Activated CD4-positive, alpha-beta T cell treated with anti-CD3 and anti-CD28 coated beads, Interleukin-2, amount 10 ng/mL, durations not matched to agents 7 days and 5 days (primary cell): ENCODE measurements at regions not wholly inside any gene's neighbourhood (a gene's known extent, or its start where the extent isn't known, plus 50 kb on each side); places are given as distances from the start of the nearest gene placed in this dataset.

Source experiments
- CTCF ChIA-PET: fragments of 350-600 bp; sonication (Branson Sonifier 250); formaldehyde crosslinking; loops from one replicate; lab custom pipeline; 2021; ENCODE audit warnings: antibody characterized with exemption; lab: Charles Lee
- POLR2A ChIA-PET: fragments of 350-600 bp; sonication (Branson Sonifier 250); formaldehyde crosslinking; loops from one replicate; lab custom pipeline; 2021; ENCODE audit warnings: antibody characterized with exemption; lab: Charles Lee
- DNase-seq: peaks from one replicate; pipeline ENCODE4 v3.0.0-alpha.2; 2020
- H3K27ac Mint-ChIP-seq: one replicate; pipeline ENCODE4 v1.8.0; 2021; ENCODE audit warnings: mild to moderate bottlenecking, moderate library complexity, mixed read lengths
- H3K27me3 Mint-ChIP-seq: one replicate; pipeline ENCODE4 v1.8.0; 2021; ENCODE audit warnings: mixed read lengths
- H3K36me3 Mint-ChIP-seq: one replicate; pipeline ENCODE4 v1.8.0; 2021; ENCODE audit warnings: low read depth, mixed read lengths
- H3K4me1 Mint-ChIP-seq: one replicate; pipeline ENCODE4 v1.8.0; 2021; ENCODE audit warnings: mixed read lengths
- H3K4me3 Mint-ChIP-seq: one replicate; pipeline ENCODE4 v1.8.0; 2021; ENCODE audit warnings: mild to moderate bottlenecking, moderate library complexity, mixed read lengths
- H3K9me3 Mint-ChIP-seq: one replicate; pipeline ENCODE4 v1.8.0; 2021; ENCODE audit warnings: mixed read lengths

GRCh38 chr10:10852464-10852863 lies 165.2 kb upstream of the CELF2 start:
- DNase-seq, result no peak
- POLR2A ChIA-PET, result no interaction called here

DNA sequence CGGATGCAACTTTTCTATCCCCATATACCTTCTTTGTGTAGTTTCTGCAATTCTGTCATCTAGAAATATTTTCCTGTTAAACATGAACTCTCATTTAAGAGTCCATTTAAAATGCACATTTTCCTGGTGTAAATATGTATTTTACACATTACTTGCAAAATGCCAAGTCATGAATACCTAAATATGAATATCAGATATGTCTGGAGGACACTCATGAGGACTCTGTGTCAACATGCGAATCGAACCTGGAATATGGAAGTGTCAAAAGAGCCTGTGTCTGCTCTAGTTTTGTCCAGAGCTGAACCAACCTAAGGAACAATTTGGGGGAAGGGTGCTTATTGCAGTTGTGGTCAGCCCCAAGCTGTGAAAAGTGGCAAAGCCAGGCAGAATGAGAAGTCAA lies 163.7 kb upstream of the CELF2 start:
- ChIA-PET CTCF (no interaction called here), POLR2A (no interaction called here)
- Mint-ChIP-seq H3K4me3 (no peak overlapping the region), H3K36me3 (no peaks in the 10 kb centered on the region), H3K9me3 (peaks cover 2% of the 10 kb centered on the region), H3K4me1 (peaks cover 5% of the 10 kb centered on the region), H3K27ac (no peak overlapping the region), H3K27me3 (peaks cover 6% of the 10 kb centered on the region)
- DNase-seq, result no peak

More at GRCh38 chr10:10852464-10852863, 165.2 kb upstream of the CELF2 start:
- H3K9me3 Mint-ChIP-seq, result peaks cover 2% of the 10 kb centered on the region
- no peak overlapping the region for H3K4me3 Mint-ChIP-seq
- peaks cover 6% of the 10 kb centered on the region for H3K27me3 Mint-ChIP-seq
- no peaks in the 10 kb centered on the region for H3K36me3 Mint-ChIP-seq
- peaks cover 5% of the 10 kb centered on the region for H3K4me1 Mint-ChIP-seq
- no peak overlapping the region for H3K27ac Mint-ChIP-seq
- CTCF ChIA-PET, result no interaction called here

DNA sequence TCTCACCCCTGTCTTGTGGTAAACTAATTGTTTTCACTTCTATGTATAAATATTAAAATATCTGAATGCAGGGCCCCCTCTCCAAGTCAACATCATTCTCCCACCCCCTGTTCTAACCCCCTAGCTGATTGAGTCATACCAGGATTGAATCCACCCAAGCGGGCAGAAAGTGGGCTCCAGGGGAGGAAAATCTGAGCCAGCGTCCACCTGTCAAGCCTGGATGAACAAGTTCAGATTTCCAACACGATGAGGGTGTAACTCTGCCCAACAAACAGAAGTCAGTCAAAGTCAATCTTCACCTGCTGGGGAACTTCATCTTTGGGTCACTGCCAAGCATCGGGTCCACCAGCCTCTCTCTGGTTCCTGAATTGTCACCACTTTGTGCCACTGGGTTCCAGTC lies 162.9 kb upstream of the CELF2 start:
- no peak overlapping the region for H3K4me3 Mint-ChIP-seq
- CTCF ChIA-PET, result no interaction called here
- DNase-seq, result no peak
- peaks cover 6% of the 10 kb centered on the region for H3K27me3 Mint-ChIP-seq
- peaks cover 5% of the 10 kb centered on the region for H3K4me1 Mint-ChIP-seq
- no peak overlapping the region for H3K27ac Mint-ChIP-seq
- POLR2A ChIA-PET, result no interaction called here
- no peaks in the 10 kb centered on the region for H3K36me3 Mint-ChIP-seq
- no peaks in the 10 kb centered on the region for H3K9me3 Mint-ChIP-seq

- H3K9me3 Mint-ChIP-seq, result no peaks in the 10 kb centered on the region
- CTCF ChIA-PET, result no interaction called here
- peaks cover 6% of the 10 kb centered on the region for H3K27me3 Mint-ChIP-seq
- DNase-seq, result no peak
- H3K36me3 Mint-ChIP-seq, result no peaks in the 10 kb centered on the region
- POLR2A ChIA-PET, result no interaction called here
- H3K4me1 Mint-ChIP-seq, result peaks cover 5% of the 10 kb centered on the region
- no peak overlapping the region for H3K4me3 Mint-ChIP-seq
- no peak overlapping the region for H3K27ac Mint-ChIP-seq
Measured at GRCh38 chr10:10855151-10855581, 162.5 kb upstream of the CELF2 start.

- ChIA-PET POLR2A (no interaction called here), CTCF (no interaction called here)
- no peak overlapping the region for H3K4me3 Mint-ChIP-seq
- no peaks in the 10 kb centered on the region for H3K9me3 Mint-ChIP-seq
- no peak for DNase-seq
- no peaks in the 10 kb centered on the region for H3K36me3 Mint-ChIP-seq
- H3K4me1 Mint-ChIP-seq, result no peaks in the 10 kb centered on the region
- no peak overlapping the region for H3K27ac Mint-ChIP-seq
- peaks cover 2% of the 10 kb centered on the region for H3K27me3 Mint-ChIP-seq
Measured at GRCh38 chr10:10860455-10860976, 157.2 kb upstream of the CELF2 start.

GRCh38 chr10:10865303-10865702 lies 152.4 kb upstream of the CELF2 start:
- Mint-ChIP-seq H3K27me3 (peaks cover 2% of the 10 kb centered on the region), H3K4me1 (peaks cover 3% of the 10 kb centered on the region), H3K9me3 (peaks cover 3% of the 10 kb centered on the region), H3K27ac (no peak overlapping the region), H3K36me3 (no peaks in the 10 kb centered on the region), H3K4me3 (no peak overlapping the region)
- ChIA-PET POLR2A (interaction anchor here (0.7 kb wide), 1 partner anchor 8 kb away, joined by 3 read pairs; no protein-coding TSS in a partner anchor), CTCF (no interaction called here)
- no peak for DNase-seq

DNA sequence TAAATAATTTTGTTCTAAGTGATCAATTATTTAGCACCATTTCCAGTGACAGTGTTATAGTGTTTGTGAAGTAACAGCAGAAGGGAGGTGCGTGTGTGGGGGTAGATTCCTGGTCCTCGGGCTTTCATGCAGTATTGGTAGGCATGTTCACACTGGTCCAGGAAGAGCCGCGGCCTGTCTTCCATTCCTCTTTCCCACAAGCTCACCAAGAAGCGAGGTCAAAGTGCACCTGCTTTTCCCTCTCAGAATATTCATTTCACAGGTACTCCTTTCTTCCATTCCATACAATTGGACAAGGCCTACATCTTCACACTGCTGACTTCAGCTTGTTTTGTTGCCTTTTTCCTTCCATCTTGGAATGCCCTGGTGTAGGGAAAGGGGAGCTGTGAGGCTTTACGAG lies 151.8 kb upstream of the CELF2 start:
- no peak overlapping the region for H3K4me3 Mint-ChIP-seq
- ChIA-PET POLR2A (interaction anchor here (0.7 kb wide), 1 partner anchor 9 kb away, joined by 3 read pairs; no protein-coding TSS in a partner anchor), CTCF (interaction anchor here (0.6 kb wide), 1 partner anchor 41 kb away, joined by 3 read pairs; no protein-coding TSS in a partner anchor)
- peaks cover 3% of the 10 kb centered on the region for H3K4me1 Mint-ChIP-seq
- peaks cover 2% of the 10 kb centered on the region for H3K27me3 Mint-ChIP-seq
- H3K36me3 Mint-ChIP-seq, result no peaks in the 10 kb centered on the region
- H3K27ac Mint-ChIP-seq, result no peak overlapping the region
- no peak for DNase-seq
- H3K9me3 Mint-ChIP-seq, result peaks cover 3% of the 10 kb centered on the region

DNA sequence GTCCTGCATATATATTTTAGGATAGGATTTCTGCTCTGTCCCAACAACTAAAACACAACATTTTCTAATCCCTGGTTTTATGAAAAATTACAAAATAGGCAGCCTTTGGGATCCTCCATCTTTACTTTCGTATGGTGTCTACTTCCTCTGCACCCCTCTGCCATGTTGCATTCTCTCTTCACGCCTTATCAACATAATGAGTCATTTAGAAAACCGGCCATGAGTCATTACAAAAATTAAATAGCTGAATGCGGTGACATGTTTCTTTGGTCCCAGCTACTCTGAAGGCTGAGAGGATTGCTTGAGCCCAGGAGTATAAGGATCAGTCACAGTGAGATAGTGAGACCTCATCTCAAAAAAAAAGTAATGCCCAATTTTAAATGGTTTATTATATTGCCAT lies 148.1 kb upstream of the CELF2 start:
- POLR2A ChIA-PET, result no interaction called here
- no peak overlapping the region for H3K27ac Mint-ChIP-seq
- H3K4me3 Mint-ChIP-seq, result no peak overlapping the region
- DNase-seq, result peak; percentile 6
- H3K27me3 Mint-ChIP-seq, result peaks cover 12% of the 10 kb centered on the region
- CTCF ChIA-PET, result no interaction called here
- peaks cover 3% of the 10 kb centered on the region for H3K9me3 Mint-ChIP-seq
- H3K4me1 Mint-ChIP-seq, result peaks cover 3% of the 10 kb centered on the region
- no peaks in the 10 kb centered on the region for H3K36me3 Mint-ChIP-seq

- peaks cover 3% of the 10 kb centered on the region for H3K9me3 Mint-ChIP-seq
- peaks cover 3% of the 10 kb centered on the region for H3K4me1 Mint-ChIP-seq
- no peak for DNase-seq
- H3K4me3 Mint-ChIP-seq, result no peak overlapping the region
- no peaks in the 10 kb centered on the region for H3K36me3 Mint-ChIP-seq
- ChIA-PET POLR2A (no interaction called here), CTCF (no interaction called here)
- H3K27ac Mint-ChIP-seq, result no peak overlapping the region
- H3K27me3 Mint-ChIP-seq, result peaks cover 16% of the 10 kb centered on the region
Measured at GRCh38 chr10:10870523-10871241, 147.0 kb upstream of the CELF2 start.

DNA sequence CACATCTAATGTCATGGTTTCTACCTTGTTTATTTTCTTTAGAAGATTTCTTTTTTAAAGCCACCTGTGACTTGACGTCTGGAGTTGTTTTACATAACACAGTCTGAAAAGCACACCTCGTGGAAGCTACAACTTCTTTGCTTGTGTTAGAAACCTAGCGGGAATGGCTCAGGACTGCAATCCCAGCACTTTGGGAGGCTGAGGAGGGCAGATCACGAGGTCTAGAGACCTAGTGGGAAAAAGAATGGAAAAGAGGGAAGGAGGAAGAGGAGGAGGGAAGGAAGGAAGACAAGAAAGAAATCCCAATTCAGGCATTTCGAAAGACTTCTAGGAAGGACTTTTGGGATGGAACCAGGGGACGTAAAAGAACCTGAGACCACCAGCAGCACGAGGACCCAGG lies 146.3 kb upstream of the CELF2 start:
- CTCF ChIA-PET, result no interaction called here
- POLR2A ChIA-PET, result no interaction called here

DNA sequence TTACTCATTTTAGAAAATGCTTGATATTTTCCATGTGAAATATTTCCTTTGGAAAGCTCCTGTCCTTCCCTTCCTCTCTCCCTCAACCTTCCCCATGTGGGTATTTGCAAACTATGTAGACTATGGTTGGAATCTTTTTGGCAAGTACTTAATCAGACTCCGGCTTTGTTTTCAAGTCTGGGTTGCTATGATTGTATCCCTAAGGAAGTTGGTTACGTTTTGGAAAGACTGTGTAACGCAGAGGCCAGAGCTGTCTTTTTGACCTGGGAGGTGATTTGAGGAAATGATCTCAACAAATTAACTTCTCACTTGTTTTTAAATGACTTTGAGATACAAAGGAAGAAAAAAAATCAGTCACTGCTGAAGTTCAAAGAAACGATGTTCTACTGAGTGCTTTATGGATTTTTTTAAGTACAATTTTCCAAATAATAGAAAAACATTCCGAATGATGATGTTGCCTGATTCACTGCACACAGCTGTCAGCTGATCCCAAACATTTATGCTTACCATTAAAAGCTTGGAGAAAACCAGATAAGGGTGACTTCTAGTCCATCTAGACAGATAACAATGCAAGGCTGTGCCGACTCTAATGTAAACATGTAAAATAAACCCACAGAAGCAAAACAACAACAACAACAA lies 145.5 kb upstream of the CELF2 start:
- Mint-ChIP-seq H3K36me3 (no peaks in the 10 kb centered on the region), H3K4me3 (no peak overlapping the region), H3K4me1 (peaks cover 3% of the 10 kb centered on the region), H3K9me3 (peaks cover 3% of the 10 kb centered on the region), H3K27me3 (peaks cover 19% of the 10 kb centered on the region), H3K27ac (no peak overlapping the region)
- no peak for DNase-seq
- ChIA-PET POLR2A (no interaction called here), CTCF (no interaction called here)

More for the DNA sequence above, 146.3 kb upstream of the CELF2 start:
- Mint-ChIP-seq H3K27ac (no peak overlapping the region), H3K4me3 (no peak overlapping the region), H3K4me1 (peaks cover 3% of the 10 kb centered on the region), H3K27me3 (peaks cover 18% of the 10 kb centered on the region), H3K9me3 (peaks cover 3% of the 10 kb centered on the region), H3K36me3 (no peaks in the 10 kb centered on the region)
- DNase-seq, result no peak

DNA sequence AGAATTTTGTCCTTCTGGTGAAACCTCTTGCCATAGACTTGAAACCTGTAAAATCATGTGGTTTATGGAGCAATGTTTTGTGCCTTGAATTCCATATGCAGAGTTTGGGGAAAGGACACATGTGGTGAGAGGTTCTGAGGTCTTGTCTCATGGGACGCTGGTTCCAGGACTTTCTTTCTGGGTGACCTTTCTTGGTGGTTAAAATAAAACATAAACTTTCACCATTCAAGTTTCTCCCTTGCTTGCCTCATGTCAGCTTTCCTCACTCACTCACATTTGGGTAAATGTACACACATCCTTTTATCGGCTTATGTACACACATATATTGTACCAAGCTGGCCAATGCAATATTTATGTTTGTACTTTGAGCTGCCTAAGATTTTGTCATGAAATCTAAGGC lies 144.9 kb upstream of the CELF2 start:
- Mint-ChIP-seq H3K27ac (no peak overlapping the region), H3K4me3 (no peak overlapping the region), H3K27me3 (peaks cover 21% of the 10 kb centered on the region), H3K36me3 (no peaks in the 10 kb centered on the region), H3K9me3 (peaks cover 3% of the 10 kb centered on the region), H3K4me1 (peaks cover 3% of the 10 kb centered on the region)
- CTCF ChIA-PET, result no interaction called here
- POLR2A ChIA-PET, result no interaction called here
- no peak for DNase-seq

DNA sequence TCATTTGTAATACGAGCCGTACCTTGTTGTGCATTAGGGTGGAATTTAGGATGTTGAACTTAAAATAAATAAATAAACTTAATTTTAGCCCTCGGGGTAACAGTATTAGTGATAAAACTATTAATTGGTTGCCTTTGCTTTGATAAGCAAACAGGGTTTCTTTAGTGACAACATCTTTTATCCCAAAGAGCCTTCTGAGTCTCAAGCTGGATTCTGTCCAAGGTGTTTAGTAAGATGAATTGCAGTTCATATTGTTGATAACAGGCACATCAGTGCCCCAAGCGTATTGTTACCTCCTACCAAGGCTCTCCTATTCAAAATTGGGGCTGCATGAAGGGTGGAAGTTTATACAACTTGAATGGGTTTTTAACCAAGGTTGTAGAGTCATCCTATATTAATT lies 144.4 kb upstream of the CELF2 start:
- no peak for DNase-seq
- POLR2A ChIA-PET, result no interaction called here
- Mint-ChIP-seq H3K27me3 (peaks cover 21% of the 10 kb centered on the region), H3K4me1 (peaks cover 3% of the 10 kb centered on the region), H3K27ac (no peak overlapping the region), H3K36me3 (no peaks in the 10 kb centered on the region), H3K4me3 (no peak overlapping the region), H3K9me3 (peaks cover 3% of the 10 kb centered on the region)
- CTCF ChIA-PET, result interaction anchor here (0.6 kb wide), 1 partner anchor 243 kb away, joined by 6 read pairs; no protein-coding TSS in a partner anchor
